ENCODE measurements at regions not wholly inside any gene's neighbourhood (a gene's known extent, or its start where the extent isn't known, plus 50 kb on each side); places are given as distances from the start of the nearest gene placed in this dataset.

- TF ChIP-seq POLR2A (IDR thresholded peaks at IDR 0.05) (no peak), CTCF (IDR thresholded peaks at IDR 0.05) (no peak)
These were observed 133.7 kb upstream of the SLC24A3 start for GRCh38 chr20:19078448-19079373.
